ENCODE measurements at regions not wholly inside any gene's neighbourhood (a gene's known extent, or its start where the extent isn't known, plus 50 kb on each side); places are given as distances from the start of the nearest gene placed in this dataset.
A peak's percentile ranks its signal among the peaks of the same experiment; 100 is the strongest.

- WGBS, 2 donors: 90 to 95% methylated on average over 1 of the region's 1 CpG
- Histone ChIP-seq H3K36me3 (ENCODE audit: control insufficient read depth in 4 of 4, insufficient read depth in 4 of 4, low read length in 4 of 4) (no peaks in the 10 kb centered on the region), H3K27ac (ENCODE audit: low read depth in 1 of 2, low read length in 1 of 2) (no peak overlapping the region), H3K27me3 (ENCODE audit: control insufficient read depth in 3 of 3, insufficient read depth in 3 of 3, low read length in 2 of 3) (no peaks in the 10 kb centered on the region), H3K4me1 (ENCODE audit: control insufficient read depth in 5 of 5, insufficient read depth in 5 of 5, low read length in 5 of 5) (peaks cover 0 to 14% (median 7%) of the 10 kb centered on the region in 5 donors), H3K9me3 (ENCODE audit: control insufficient read depth in 4 of 4, insufficient read depth in 3 of 4, low read length in 3 of 4) (no peaks in the 10 kb centered on the region), H3K9ac (ENCODE audit: insufficient read depth in 1 of 2, low read length in 2 of 2) (no peak overlapping the region), H3K4me3 (no peak overlapping the region)
- no peak for ATAC-seq (ENCODE audit: insufficient read depth, low FRiP score)
- TF ChIP-seq CTCF (IDR thresholded peaks at IDR 0.05; ENCODE audit: control extremely low read depth, extremely low read depth): no peak
- peak in 1 of 3 donors; percentile 37 for DNase-seq
These were observed 1081.0 kb downstream of the VRK1 start for GRCh38 chr14:97878206-97878605.

GRCh38 chr14:97878727-97879126 lies 1081.5 kb downstream of the VRK1 start:
- ATAC-seq (ENCODE audit: insufficient read depth, low FRiP score) (peak; percentile 53), DNase-seq (peak; percentile 80 to 95 (median 94))
- H3K9ac ChIP-seq (ENCODE audit: insufficient read depth in 1 of 2, low read length in 2 of 2): no peak overlapping the region
- 34 to 51% methylated on average over 5 of the region's 5 CpGs for WGBS, 2 donors
- no peak for TF ChIP-seq CTCF (IDR thresholded peaks at IDR 0.05; ENCODE audit: control extremely low read depth, extremely low read depth)
- H3K27ac ChIP-seq (ENCODE audit: low read depth in 1 of 2, low read length in 1 of 2): no peak overlapping the region
- no peaks in the 10 kb centered on the region for H3K9me3 ChIP-seq (ENCODE audit: control insufficient read depth in 4 of 4, insufficient read depth in 3 of 4, low read length in 3 of 4)
- peaks cover 0 to 14% (median 7%) of the 10 kb centered on the region in 5 donors for H3K4me1 ChIP-seq (ENCODE audit: control insufficient read depth in 5 of 5, insufficient read depth in 5 of 5, low read length in 5 of 5)
- H3K4me3 ChIP-seq: no peak overlapping the region
- H3K36me3 ChIP-seq (ENCODE audit: control insufficient read depth in 4 of 4, insufficient read depth in 4 of 4, low read length in 4 of 4): no peaks in the 10 kb centered on the region
- H3K27me3 ChIP-seq (ENCODE audit: control insufficient read depth in 3 of 3, insufficient read depth in 3 of 3, low read length in 2 of 3): no peaks in the 10 kb centered on the region

DNA sequence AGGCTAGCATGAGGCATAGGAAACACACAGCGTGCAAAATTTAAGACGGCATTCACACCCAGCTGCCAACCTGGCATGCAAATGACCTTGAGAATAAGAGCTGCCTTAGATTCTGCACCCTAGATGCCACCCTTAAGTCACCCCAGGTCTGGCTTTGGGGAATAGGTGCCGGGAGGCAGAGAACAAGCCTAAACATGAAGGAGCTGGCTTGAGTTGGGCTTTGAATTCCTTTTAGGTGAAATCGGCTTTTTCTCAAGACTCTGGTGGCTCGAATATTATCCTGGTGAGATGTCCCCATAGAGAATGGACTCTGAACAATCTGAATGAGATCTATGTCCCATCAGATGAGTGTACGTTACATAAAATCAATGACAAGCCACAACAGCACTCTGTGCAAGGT lies 1090.5 kb downstream of the VRK1 start:
- no peak for TF ChIP-seq CTCF (IDR thresholded peaks at IDR 0.05; ENCODE audit: control extremely low read depth, extremely low read depth)
- no peak for ATAC-seq (ENCODE audit: insufficient read depth, low FRiP score)
- peaks cover 0 to 5% (median 0%) of the 10 kb centered on the region in 4 donors for H3K9me3 ChIP-seq (ENCODE audit: control insufficient read depth in 4 of 4, insufficient read depth in 3 of 4, low read length in 3 of 4)

GRCh38 chr14:97888331-97888730 lies 1091.1 kb downstream of the VRK1 start:
- Histone ChIP-seq H3K4me3 (no peak overlapping the region), H3K36me3 (ENCODE audit: control insufficient read depth in 4 of 4, insufficient read depth in 4 of 4, low read length in 4 of 4) (no peaks in the 10 kb centered on the region), H3K27me3 (ENCODE audit: control insufficient read depth in 3 of 3, insufficient read depth in 3 of 3, low read length in 2 of 3) (no peaks in the 10 kb centered on the region), H3K9me3 (ENCODE audit: control insufficient read depth in 4 of 4, insufficient read depth in 3 of 4, low read length in 3 of 4) (peaks cover 0 to 5% (median 0%) of the 10 kb centered on the region in 4 donors), H3K9ac (ENCODE audit: insufficient read depth in 1 of 2, low read length in 2 of 2) (no peak overlapping the region), H3K27ac (ENCODE audit: low read depth in 1 of 2, low read length in 1 of 2) (no peak overlapping the region), H3K4me1 (ENCODE audit: control insufficient read depth in 5 of 5, insufficient read depth in 5 of 5, low read length in 5 of 5) (peaks cover 0 to 7% (median 0%) of the 10 kb centered on the region in 5 donors)
- TF ChIP-seq CTCF (IDR thresholded peaks at IDR 0.05; ENCODE audit: control extremely low read depth, extremely low read depth): no peak
- DNase-seq (no peak), ATAC-seq (ENCODE audit: insufficient read depth, low FRiP score) (no peak)
- WGBS, 2 donors: 94 to 95% methylated on average over 5 of the region's 5 CpGs

More for the DNA sequence above, 1090.5 kb downstream of the VRK1 start:
- H3K36me3 ChIP-seq (ENCODE audit: control insufficient read depth in 4 of 4, insufficient read depth in 4 of 4, low read length in 4 of 4): no peaks in the 10 kb centered on the region
- no peak overlapping the region for H3K27ac ChIP-seq (ENCODE audit: low read depth in 1 of 2, low read length in 1 of 2)
- no peak overlapping the region for H3K4me3 ChIP-seq
- no peak for DNase-seq
- H3K4me1 ChIP-seq (ENCODE audit: control insufficient read depth in 5 of 5, insufficient read depth in 5 of 5, low read length in 5 of 5): peaks cover 0 to 7% (median 0%) of the 10 kb centered on the region in 5 donors
- 88 to 93% methylated on average over 6 of the region's 6 CpGs for WGBS, 2 donors
- H3K9ac ChIP-seq (ENCODE audit: insufficient read depth in 1 of 2, low read length in 2 of 2): no peak overlapping the region
- H3K27me3 ChIP-seq (ENCODE audit: control insufficient read depth in 3 of 3, insufficient read depth in 3 of 3, low read length in 2 of 3): no peaks in the 10 kb centered on the region

Data from lung (tissue), 11 donors.